Mucosa of stomach (tissue), 1 donor: ENCODE measurements at regions not wholly inside any gene's neighbourhood (a gene's known extent, or its start where the extent isn't known, plus 50 kb on each side); places are given as distances from the start of the nearest gene placed in this dataset.
"Not testable (repeated sequence)": the region's sequence is repeated elsewhere in the genome, so short reads cannot be mapped to it uniquely, and the experiment has no call there.

ENCODE experiments used
- H3K27me3 ChIP-seq: one replicate; pipeline ENCODE4 v1.7.0; 2013; ENCODE audit warnings: mild to moderate bottlenecking, low read length; ENCODE audit not compliant: control insufficient read depth, insufficient read depth
- H3K36me3 ChIP-seq: one replicate; pipeline ENCODE4 v1.7.0; 2013; ENCODE audit warnings: low read length; ENCODE audit not compliant: control insufficient read depth, insufficient read depth
- H3K4me1 ChIP-seq: one replicate; pipeline ENCODE4 v1.7.0; 2013; ENCODE audit warnings: mild to moderate bottlenecking, low read length; ENCODE audit not compliant: control insufficient read depth, insufficient read depth
- H3K4me3 ChIP-seq: one replicate; pipeline ENCODE4 v1.7.0; 2013; ENCODE audit warnings: low read length
- H3K9ac ChIP-seq: one replicate; pipeline ENCODE4 v1.7.0; 2013; ENCODE audit warnings: mild to moderate bottlenecking, low read length, moderate library complexity
- H3K9me3 ChIP-seq: one replicate; pipeline ENCODE4 v1.7.0; 2013; ENCODE audit warnings: mild to moderate bottlenecking, low read length, moderate library complexity; ENCODE audit not compliant: control insufficient read depth
- donor health status: Pancreatic carcinoma.

- no peaks in the 10 kb centered on the region for H3K36me3 ChIP-seq
- no peaks in the 10 kb centered on the region for H3K4me1 ChIP-seq
- H3K9me3 ChIP-seq, result no peaks in the 10 kb centered on the region
- no peak overlapping the region for H3K4me3 ChIP-seq
- no peak overlapping the region for H3K9ac ChIP-seq
- no peaks in the 10 kb centered on the region for H3K27me3 ChIP-seq
Measured at GRCh38 chr4:178165251-178165950, 723.2 kb upstream of the AGA start.

DNA sequence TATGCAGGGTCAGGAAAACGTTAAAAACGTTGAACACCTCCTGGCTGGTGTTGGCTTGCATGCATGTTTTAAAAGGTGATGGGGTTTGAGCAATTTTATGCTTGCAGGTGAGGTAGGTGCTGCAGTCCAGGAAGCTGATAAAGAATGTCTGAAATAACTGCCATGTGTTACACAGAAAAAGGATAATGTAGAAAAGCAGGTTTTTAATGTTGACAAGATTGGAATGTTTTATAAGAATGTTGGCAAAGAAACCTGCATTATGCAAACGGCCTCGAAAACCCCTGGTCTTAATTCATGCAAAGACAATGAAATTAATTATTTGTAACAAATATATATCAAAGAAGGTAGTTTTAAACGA is 723.7 kb upstream of the AGA start:
- Histone ChIP-seq H3K4me1 (no peaks in the 10 kb centered on the region), H3K4me3 (no peak overlapping the region), H3K9ac (no peak overlapping the region), H3K36me3 (no peaks in the 10 kb centered on the region), H3K9me3 (no peaks in the 10 kb centered on the region), H3K27me3 (no peaks in the 10 kb centered on the region)

GRCh38 chr4:178173771-178174170 is 731.5 kb upstream of the AGA start:
- Histone ChIP-seq H3K4me3 (no peak overlapping the region), H3K4me1 (no peaks in the 10 kb centered on the region), H3K9me3 (no peaks in the 10 kb centered on the region), H3K27me3 (no peaks in the 10 kb centered on the region), H3K9ac (no peak overlapping the region), H3K36me3 (no peaks in the 10 kb centered on the region)

- no peaks in the 10 kb centered on the region for H3K4me1 ChIP-seq
- no peaks in the 10 kb centered on the region for H3K27me3 ChIP-seq
- H3K4me3 ChIP-seq, result no peak overlapping the region
- H3K36me3 ChIP-seq, result no peaks in the 10 kb centered on the region
- H3K9ac ChIP-seq, result no peak overlapping the region
- H3K9me3 ChIP-seq, result no peaks in the 10 kb centered on the region
Measured at GRCh38 chr4:178174756-178175155, 732.5 kb upstream of the AGA start.

DNA sequence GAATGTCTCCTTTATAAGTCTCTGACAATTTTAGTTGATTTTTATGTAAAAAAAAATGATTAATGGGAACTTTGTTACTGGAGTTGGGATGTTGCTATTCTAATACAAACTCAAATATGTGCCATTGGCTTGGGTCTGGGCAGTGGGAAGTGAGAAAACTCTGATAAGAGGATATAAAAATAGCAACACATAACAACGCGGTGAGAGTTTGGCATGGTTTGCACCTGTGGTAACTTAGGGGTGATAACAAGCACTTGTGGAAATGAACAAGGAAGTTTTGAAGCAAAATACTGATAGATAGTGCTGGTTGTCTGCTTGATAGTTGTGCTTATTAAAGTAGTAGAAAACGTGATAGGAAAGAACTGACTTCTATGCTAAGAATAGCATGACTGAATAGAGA is 743.3 kb upstream of the AGA start:
- Histone ChIP-seq H3K27me3 (no peaks in the 10 kb centered on the region), H3K4me3 (no peak overlapping the region), H3K9ac (no peak overlapping the region), H3K36me3 (no peaks in the 10 kb centered on the region), H3K9me3 (no peaks in the 10 kb centered on the region), H3K4me1 (no peaks in the 10 kb centered on the region)

DNA sequence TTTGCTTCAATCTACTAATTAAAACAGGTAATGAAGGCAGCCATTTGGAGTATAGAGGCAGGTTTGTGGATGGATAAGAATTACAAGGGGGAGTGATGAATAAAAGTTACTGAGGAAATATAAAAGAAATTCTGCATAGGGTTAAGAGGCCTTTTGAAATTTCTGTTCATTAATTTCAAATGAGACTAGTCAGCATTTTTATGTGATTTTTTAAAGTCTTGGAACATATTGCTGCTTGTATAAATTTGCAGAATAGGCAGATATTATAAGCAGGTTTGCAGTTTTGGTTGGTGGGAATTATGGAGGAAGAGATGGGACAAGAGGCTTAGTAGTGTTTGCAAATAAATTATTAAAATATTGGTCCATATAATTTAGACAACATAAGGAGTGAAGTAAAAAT is 750.4 kb upstream of the AGA start:
- Histone ChIP-seq H3K4me3 (no peak overlapping the region), H3K4me1 (no peaks in the 10 kb centered on the region), H3K36me3 (no peaks in the 10 kb centered on the region), H3K9ac (no peak overlapping the region), H3K27me3 (no peaks in the 10 kb centered on the region), H3K9me3 (no peaks in the 10 kb centered on the region)

- no peak overlapping the region for H3K9ac ChIP-seq
- no peak overlapping the region for H3K4me3 ChIP-seq
- H3K27me3 ChIP-seq, result no peaks in the 10 kb centered on the region
- H3K4me1 ChIP-seq, result no peaks in the 10 kb centered on the region
- no peaks in the 10 kb centered on the region for H3K9me3 ChIP-seq
- H3K36me3 ChIP-seq, result no peaks in the 10 kb centered on the region
Measured at GRCh38 chr4:178196751-178197374, 754.6 kb upstream of the AGA start.

DNA sequence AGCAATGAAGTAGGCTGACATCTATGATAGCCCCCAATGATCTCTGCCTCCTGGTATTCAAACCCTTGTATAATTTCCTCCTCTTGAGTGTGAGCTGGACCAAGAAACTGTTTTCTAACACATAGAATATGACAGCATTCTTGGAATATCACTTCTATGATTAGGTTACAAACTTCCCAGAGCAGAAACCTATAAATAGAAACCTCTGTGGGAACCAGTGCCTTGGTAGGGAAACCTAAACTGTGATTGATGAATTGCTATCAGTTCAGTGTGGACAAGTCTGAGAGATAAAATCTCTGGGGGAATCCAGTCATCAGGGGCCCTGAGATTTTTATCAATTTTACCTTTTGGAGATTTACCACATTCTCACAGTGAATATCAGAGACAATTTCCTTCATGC is 756.5 kb upstream of the AGA start:
- H3K9ac ChIP-seq, result no peak overlapping the region
- H3K36me3 ChIP-seq, result no peaks in the 10 kb centered on the region
- H3K4me1 ChIP-seq, result no peaks in the 10 kb centered on the region
- no peak overlapping the region for H3K4me3 ChIP-seq
- H3K27me3 ChIP-seq, result no peaks in the 10 kb centered on the region
- H3K9me3 ChIP-seq, result no peaks in the 10 kb centered on the region

DNA sequence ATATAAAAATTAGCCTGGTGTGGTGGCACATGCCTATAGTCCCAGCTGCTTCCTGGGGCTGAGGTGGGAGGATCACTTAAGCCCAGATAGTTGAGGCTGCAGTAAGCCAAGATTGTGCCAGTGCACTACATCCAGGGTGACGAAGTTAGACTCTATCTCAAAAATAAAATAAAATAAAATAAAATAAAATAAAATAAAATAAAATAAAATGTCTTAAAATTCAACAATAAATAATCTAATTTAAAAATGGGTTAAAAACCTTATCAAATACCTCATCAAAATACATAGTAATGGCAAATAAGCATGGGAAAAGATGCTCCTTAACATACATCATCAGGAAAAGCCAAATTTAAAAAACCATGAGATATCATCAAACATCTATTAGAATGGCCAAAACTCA is 760.2 kb upstream of the AGA start:
- Histone ChIP-seq H3K9me3 (no peaks in the 10 kb centered on the region), H3K4me3 (no peak overlapping the region), H3K4me1 (no peaks in the 10 kb centered on the region), H3K36me3 (no peaks in the 10 kb centered on the region), H3K27me3 (no peaks in the 10 kb centered on the region), H3K9ac (no peak overlapping the region)

GRCh38 chr4:178205826-178206225 is 763.6 kb upstream of the AGA start:
- H3K27me3 ChIP-seq, result no peaks in the 10 kb centered on the region
- H3K9me3 ChIP-seq, result no peaks in the 10 kb centered on the region
- H3K4me1 ChIP-seq, result no peaks in the 10 kb centered on the region
- H3K9ac ChIP-seq, result no peak overlapping the region
- H3K4me3 ChIP-seq, result no peak overlapping the region
- no peaks in the 10 kb centered on the region for H3K36me3 ChIP-seq

GRCh38 chr4:178215309-178215708 is 773.1 kb upstream of the AGA start:
- no peak overlapping the region for H3K9ac ChIP-seq

DNA sequence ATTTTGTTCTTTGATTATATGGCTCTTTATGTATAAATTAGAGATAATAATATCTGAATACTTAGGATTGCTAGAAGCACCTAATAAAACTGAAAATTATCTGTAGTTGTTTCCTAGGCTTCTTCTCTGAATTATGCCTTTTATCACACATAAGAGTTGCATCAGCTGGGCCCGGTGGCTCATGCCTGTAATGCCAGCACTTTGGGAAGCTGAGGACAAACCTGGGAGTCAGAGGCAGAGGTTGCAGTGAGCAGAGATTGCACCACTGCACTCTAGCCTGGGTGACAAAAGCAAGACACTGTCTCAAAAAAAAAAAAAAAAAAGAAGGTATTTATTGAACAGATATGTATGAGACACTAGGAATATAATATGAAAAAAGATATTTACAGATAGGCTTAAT is 773.5 kb upstream of the AGA start:
- H3K4me1 ChIP-seq, result no peaks in the 10 kb centered on the region
- H3K27me3 ChIP-seq, result no peaks in the 10 kb centered on the region
- no peak overlapping the region for H3K9ac ChIP-seq
- H3K36me3 ChIP-seq, result no peaks in the 10 kb centered on the region
- no peaks in the 10 kb centered on the region for H3K9me3 ChIP-seq
- H3K4me3 ChIP-seq, result no peak overlapping the region

More at GRCh38 chr4:178215309-178215708, 773.1 kb upstream of the AGA start:
- no peaks in the 10 kb centered on the region for H3K36me3 ChIP-seq
- no peaks in the 10 kb centered on the region for H3K4me1 ChIP-seq
- H3K27me3 ChIP-seq, result no peaks in the 10 kb centered on the region
- no peak overlapping the region for H3K4me3 ChIP-seq
- no peaks in the 10 kb centered on the region for H3K9me3 ChIP-seq

- not testable (repeated sequence) for H3K27me3 ChIP-seq, H3K4me3 ChIP-seq, H3K36me3 ChIP-seq, H3K9me3 ChIP-seq, H3K4me1 ChIP-seq, H3K9ac ChIP-seq
Measured at GRCh38 chr4:178226421-178226820, 784.2 kb upstream of the AGA start.
